ENCODE measurements at regions not wholly inside any gene's neighbourhood (a gene's known extent, or its start where the extent isn't known, plus 50 kb on each side); places are given as distances from the start of the nearest gene placed in this dataset.

- TF ChIP-seq, protein P1, sequence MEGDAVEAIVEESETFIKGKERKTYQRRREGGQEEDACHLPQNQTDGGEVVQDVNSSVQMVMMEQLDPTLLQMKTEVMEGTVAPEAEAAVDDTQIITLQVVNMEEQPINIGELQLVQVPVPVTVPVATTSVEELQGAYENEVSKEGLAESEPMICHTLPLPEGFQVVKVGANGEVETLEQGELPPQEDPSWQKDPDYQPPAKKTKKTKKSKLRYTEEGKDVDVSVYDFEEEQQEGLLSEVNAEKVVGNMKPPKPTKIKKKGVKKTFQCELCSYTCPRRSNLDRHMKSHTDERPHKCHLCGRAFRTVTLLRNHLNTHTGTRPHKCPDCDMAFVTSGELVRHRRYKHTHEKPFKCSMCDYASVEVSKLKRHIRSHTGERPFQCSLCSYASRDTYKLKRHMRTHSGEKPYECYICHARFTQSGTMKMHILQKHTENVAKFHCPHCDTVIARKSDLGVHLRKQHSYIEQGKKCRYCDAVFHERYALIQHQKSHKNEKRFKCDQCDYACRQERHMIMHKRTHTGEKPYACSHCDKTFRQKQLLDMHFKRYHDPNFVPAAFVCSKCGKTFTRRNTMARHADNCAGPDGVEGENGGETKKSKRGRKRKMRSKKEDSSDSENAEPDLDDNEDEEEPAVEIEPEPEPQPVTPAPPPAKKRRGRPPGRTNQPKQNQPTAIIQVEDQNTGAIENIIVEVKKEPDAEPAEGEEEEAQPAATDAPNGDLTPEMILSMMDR (IDR thresholded peaks at IDR 0.05) = no peak
- TF ChIP-seq POLR2A (IDR thresholded peaks at IDR 0.05) = no peak
- no peak for TF ChIP-seq POLR2AphosphoS5 (IDR thresholded peaks at IDR 0.05)
Observed at GRCh38 chr3:111282024-111282423, 210.4 kb downstream of the NECTIN3 start.

Measured in prostate gland (tissue), 2 donors.